Right lobe of liver (tissue), 6 donors: ENCODE measurements at regions not wholly inside any gene's neighbourhood (a gene's known extent, or its start where the extent isn't known, plus 50 kb on each side); places are given as distances from the start of the nearest gene placed in this dataset.

Source experiments
- ATAC-seq, 4 donors: fragments of 200-7000 bp; cut with Tn5 transposase; one replicate each; pipeline ENCODE4 v1.9.1; 2020; ENCODE audit warnings: mild to moderate bottlenecking in 4 of 4, moderate library complexity in 4 of 4
- DNase-seq, 3 donors: peaks; one replicate each; pipeline ENCODE4 v3.0.0-alpha.2; 2020
- H3K27ac ChIP-seq, 3 donors: fragments of 200-600 bp; one replicate each; pipeline ENCODE4 v1.8.0; 2022
- H3K27me3 ChIP-seq, 2 donors: fragments of 200-600 bp; one replicate each; pipeline ENCODE4 v1.8.0; 2022
- H3K36me3 ChIP-seq, 4 donors: fragments of 200-600 bp; sonication (generic) in 1 of 4; one replicate each; pipeline versions ENCODE4 v1.5.1 to v1.8.0; 2017 to 2022; ENCODE audit warnings: control low read depth in 1 of 4
- H3K4me1 ChIP-seq, 4 donors: fragments of 200-600 bp; sonication (generic) in 1 of 4; one replicate each; pipeline versions ENCODE4 v1.5.1 to v1.8.0; 2017 to 2022; ENCODE audit warnings: control low read depth in 1 of 4
- H3K4me3 ChIP-seq, 3 donors: fragments of 200-600 bp; one replicate each; pipeline ENCODE4 v1.8.0; 2022
- H3K9me3 ChIP-seq, 4 donors: fragments of 200-600 bp; sonication (generic) in 1 of 4; one replicate each; pipeline versions ENCODE4 v1.5.1 to v1.8.0; 2017 to 2022; ENCODE audit warnings: control low read depth in 1 of 4
- CTCF ChIP-seq, 4 donors: fragments of 200-600 bp in 3 of 4; fragments of 450-650 bp in 1 of 4; IDR thresholded peaks; one replicate each; pipeline versions ENCODE4 v1.5.1 to v1.8.0; 2016 to 2022; ENCODE audit warnings: antibody characterized with exemption in 4 of 4, mild to moderate bottlenecking in 2 of 4
- POLR2A ChIP-seq: fragments of 450-650 bp; IDR thresholded peaks from one replicate; pipeline ENCODE4 v1.6.1; 2017; ENCODE audit warnings: antibody characterized with exemption, mild to moderate bottlenecking
- WGBS: methylation state at CpG from one replicate; pipeline ENCODE4 v1.1.6; 2018; ENCODE audit warnings: low coverage, low lambda C conversion rate; ENCODE audit not compliant: insufficient coverage; ENCODE audit errors: missing lambda C conversion rate; 5-methylcytosine and 5-hydroxymethylcytosine counted together
- intact Hi-C, 2 donors: fragments of 100-400 bp; cut with DNase I; formaldehyde crosslinking; loops; one replicate each; pipeline versions ENCODE4 v1.11.2 to v1.14.1; 2022
- small RNA-seq, 2 experiments: library from RNA; depleted of rRNA; stranded (forward); fragments of <200 nt; gene quantifications; one replicate each; pipeline ENCODE3, GENCODE V24; 2016
- donor health status: DM: no; HTN: yes; CAD: no.
- donor health status: DM: no; HTN: no; CAD: no.
- donor health status: DM: no; HTN: no; CAD: no.
- donor health status: DM: no; HTN: yes; CAD: no.
- donor health status: DM: no; HTN: yes; CAD: no.

GRCh38 chrX:151323054-151323453, 74.0 kb upstream of the VMA21 start:
- Histone ChIP-seq H3K36me3 (no peaks in the 10 kb centered on the region), H3K27ac (no peak overlapping the region), H3K4me3 (no peak overlapping the region), H3K9me3 (no peaks in the 10 kb centered on the region), H3K27me3 (no peaks in the 10 kb centered on the region), H3K4me1 (no peaks in the 10 kb centered on the region)
- intact Hi-C loops = no loop called here
- no peak for TF ChIP-seq CTCF (IDR thresholded peaks at IDR 0.05)
- no peak for TF ChIP-seq POLR2A
- no peak for ATAC-seq
- DNase-seq = no peak

- no peaks in the 10 kb centered on the region for H3K36me3 ChIP-seq
- ATAC-seq (peak in 3 of 4 donors; percentile 46 to 82 (median 58)), DNase-seq (no peak)
- no peak overlapping the region for H3K4me3 ChIP-seq
- H3K9me3 ChIP-seq = no peaks in the 10 kb centered on the region
- no peaks in the 10 kb centered on the region for H3K27me3 ChIP-seq
- peaks cover 0 to 4% (median 0%) of the 10 kb centered on the region in 4 donors for H3K4me1 ChIP-seq
- H3K27ac ChIP-seq = no peak overlapping the region
- TF ChIP-seq POLR2A (no peak), CTCF (IDR thresholded peaks at IDR 0.05) (no peak)
- intact Hi-C loops = no loop called here
Measured at GRCh38 chrX:151336809-151337208, 60.2 kb upstream of the VMA21 start.

GRCh38 chrX:151346931-151347543, 50.0 kb upstream of the VMA21 start:
- no peaks in the 10 kb centered on the region for H3K4me1 ChIP-seq
- no peak for DNase-seq
- intact Hi-C loops = no loop called here
- no peaks in the 10 kb centered on the region for H3K36me3 ChIP-seq
- no peak overlapping the region for H3K27ac ChIP-seq
- WGBS = 44% methylated on average over 1 of the region's 2 CpGs
- H3K4me3 ChIP-seq = no peak overlapping the region
- TF ChIP-seq CTCF (IDR thresholded peaks at IDR 0.05) (no peak), POLR2A (no peak)
- no peaks in the 10 kb centered on the region for H3K9me3 ChIP-seq
- ATAC-seq = peak in 1 of 4 donors; percentile 27
- H3K27me3 ChIP-seq = no peaks in the 10 kb centered on the region

Small RNA genes lying in the stretch of these regions (small RNA-seq; reads per million reads assigned to genes)
- 0 reads per million in 2 experiments for gene RF00017
